H9 (cell line): ENCODE measurements at regions not wholly inside any gene's neighbourhood (a gene's known extent, or its start where the extent isn't known, plus 50 kb on each side); places are given as distances from the start of the nearest gene placed in this dataset.

Experiments used
- DNase-seq: peaks from one replicate; pipeline ENCODE4 v3.0.0-alpha.2; 2017
- H2AFZ ChIP-seq: one replicate; pipeline ENCODE4 v1.6.1; 2013; ENCODE audit warnings: mild to moderate bottlenecking, low read length, control low read depth, moderate library complexity
- H2AK5ac ChIP-seq: 2 replicates; pipeline ENCODE4 v1.6.1; 2013; ENCODE audit warnings: low read length, control low read depth, mixed read lengths; ENCODE audit not compliant: insufficient read length
- H2BK120ac ChIP-seq: one replicate; pipeline ENCODE4 v1.6.1; 2013; ENCODE audit warnings: low read depth, mild to moderate bottlenecking, low read length, control low read depth, inconsistent platforms; ENCODE audit not compliant: poor library complexity, severe bottlenecking
- H2BK12ac ChIP-seq: 2 replicates; pipeline ENCODE4 v1.6.1; 2013; ENCODE audit warnings: low read length, control low read depth, mixed read lengths, low read depth; ENCODE audit not compliant: insufficient read length
- H2BK15ac ChIP-seq: 2 replicates; pipeline ENCODE4 v1.6.1; 2013; ENCODE audit warnings: low read depth, low read length, control low read depth
- H2BK20ac ChIP-seq: one replicate; pipeline ENCODE4 v1.6.1; 2013; ENCODE audit warnings: low read depth, mild to moderate bottlenecking, low read length, control low read depth, inconsistent platforms; ENCODE audit not compliant: poor library complexity, severe bottlenecking
- H2BK5ac ChIP-seq: 2 replicates; pipeline ENCODE4 v1.6.1; 2013; ENCODE audit warnings: low read length, control low read depth, mixed read lengths; ENCODE audit not compliant: insufficient read length
- H3K14ac ChIP-seq: 2 replicates; pipeline ENCODE4 v1.6.1; 2013; ENCODE audit warnings: low read length, control low read depth; ENCODE audit not compliant: insufficient read depth
- H3K18ac ChIP-seq: 2 replicates; pipeline ENCODE4 v1.6.1; 2013; ENCODE audit warnings: low read depth, mild to moderate bottlenecking, mixed read lengths, low read length, control low read depth; ENCODE audit not compliant: insufficient read length
- H3K23ac ChIP-seq: 2 replicates; pipeline ENCODE4 v1.6.1; 2013; ENCODE audit warnings: low read length, control low read depth, mixed read lengths, low read depth; ENCODE audit not compliant: insufficient read length
- H3K23me2 ChIP-seq: 2 replicates; pipeline ENCODE4 v1.6.1; 2013; ENCODE audit warnings: low read depth, mild to moderate bottlenecking, mixed read lengths, low read length, control low read depth; ENCODE audit not compliant: insufficient read length, poor library complexity, severe bottlenecking
- H3K27ac ChIP-seq: 2 replicates; pipeline ENCODE4 v1.5.1; 2013; ENCODE audit warnings: low read length, control low read depth, mixed read lengths, low read depth; ENCODE audit not compliant: insufficient read length
- H3K27me3 ChIP-seq: 2 replicates; pipeline ENCODE4 v1.6.1; 2013; ENCODE audit warnings: low read length, control low read depth, inconsistent platforms; ENCODE audit not compliant: insufficient read depth
- H3K4ac ChIP-seq: 2 replicates; pipeline ENCODE4 v1.6.1; 2013; ENCODE audit warnings: low read depth, mild to moderate bottlenecking, control low read depth, inconsistent platforms, low read length, moderate library complexity
- H3K4me1 ChIP-seq: 2 replicates; pipeline ENCODE4 v1.6.1; 2013; ENCODE audit warnings: low read length, control low read depth, inconsistent platforms; ENCODE audit not compliant: insufficient read depth
- H3K4me2 ChIP-seq: 2 replicates; pipeline ENCODE4 v1.6.1; 2013; ENCODE audit warnings: low read length, control low read depth, mixed read lengths; ENCODE audit not compliant: insufficient read length, insufficient read depth
- H3K56ac ChIP-seq: 2 replicates; pipeline ENCODE4 v1.6.1; 2013; ENCODE audit warnings: low read depth, mild to moderate bottlenecking, mixed read lengths, low read length, control low read depth; ENCODE audit not compliant: insufficient read length
- H3K79me1 ChIP-seq: 2 replicates; pipeline ENCODE4 v1.6.1; 2013; ENCODE audit warnings: low read depth, mild to moderate bottlenecking, moderate library complexity, low read length, control low read depth, inconsistent platforms; ENCODE audit not compliant: insufficient read depth, poor library complexity, severe bottlenecking
- H3K79me2 ChIP-seq: 2 replicates; pipeline ENCODE4 v1.6.1; 2013; ENCODE audit warnings: low read length, control low read depth, inconsistent platforms; ENCODE audit not compliant: insufficient read depth
- H3K9ac ChIP-seq: 2 replicates; pipeline ENCODE4 v1.6.1; 2013; ENCODE audit warnings: low read length, control low read depth, mixed read lengths; ENCODE audit not compliant: insufficient read length; ENCODE audit errors: extremely low read depth
- H3K9me3 ChIP-seq: one replicate; pipeline ENCODE4 v1.6.1; 2013; ENCODE audit warnings: low read depth, low read length, inconsistent platforms; ENCODE audit not compliant: control insufficient read depth
- H3T11ph ChIP-seq: one replicate; pipeline ENCODE4 v1.6.1; 2013; ENCODE audit warnings: mild to moderate bottlenecking, low read length, control low read depth, inconsistent platforms
- H4K20me1 ChIP-seq: one replicate; pipeline ENCODE4 v1.6.1; 2013; ENCODE audit not compliant: control insufficient read depth, insufficient read length, insufficient read depth
- H4K5ac ChIP-seq: 2 replicates; pipeline ENCODE4 v1.6.1; 2013; ENCODE audit warnings: low read depth, mild to moderate bottlenecking, mixed read lengths, low read length, control low read depth; ENCODE audit not compliant: insufficient read length
- H4K8ac ChIP-seq: replicated peaks from 2 replicates; pipeline ENCODE4 v1.6.1; 2013; ENCODE audit warnings: low read length, control low read depth, mixed read lengths, low read depth; ENCODE audit not compliant: insufficient read length
- H4K91ac ChIP-seq: 2 replicates; pipeline ENCODE4 v1.6.1; 2013; ENCODE audit warnings: low read depth, mild to moderate bottlenecking, moderate library complexity, mixed read lengths, low read length, control low read depth; ENCODE audit not compliant: insufficient read length
- H3K27ac Mint-ChIP-seq, 3 experiments: 2 replicates in 2 of 3; 3 replicates in 1 of 3; pipeline ENCODE4 v1.8.0; 2020 to 2021; ENCODE audit warnings: mixed read lengths in 3 of 3, mild to moderate bottlenecking in 1 of 3, moderate library complexity in 1 of 3
- H3K27me3 Mint-ChIP-seq: 2 replicates; pipeline ENCODE4 v1.8.0; 2021; ENCODE audit warnings: low read depth, mild to moderate bottlenecking, moderate library complexity, mixed read lengths
- H3K36me3 Mint-ChIP-seq, 3 experiments: 2 replicates in 2 of 3; 3 replicates in 1 of 3; pipeline ENCODE4 v1.8.0; 2020 to 2021; ENCODE audit warnings: low read depth in 3 of 3, mixed read lengths in 3 of 3; ENCODE audit not compliant: insufficient read depth in 1 of 3
- H3K4me1 Mint-ChIP-seq, 2 experiments: 2 replicates each; pipeline ENCODE4 v1.8.0; 2020; ENCODE audit warnings: mixed read lengths in 2 of 2
- H3K4me3 Mint-ChIP-seq, 2 experiments: 2 replicates in 1 of 2; 3 replicates in 1 of 2; pipeline ENCODE4 v1.8.0; 2020 to 2021; ENCODE audit warnings: mild to moderate bottlenecking in 2 of 2, mixed read lengths in 2 of 2, moderate library complexity in 1 of 2
- H3K9me3 Mint-ChIP-seq, 2 experiments: 2 replicates in 1 of 2; 3 replicates in 1 of 2; pipeline ENCODE4 v1.8.0; 2020; ENCODE audit warnings: mild to moderate bottlenecking in 2 of 2, mixed read lengths in 2 of 2, moderate library complexity in 1 of 2
- CTCF ChIP-seq: fragments of 200-600 bp; sonication (generic); conservative IDR thresholded peaks from 3 replicates; pipeline ENCODE4 v1.8.0; 2021; ENCODE audit warnings: antibody characterized with exemption, mild to moderate bottlenecking
- WGBS: extraction: QIAGEN DNeasy Blood & Tissue Kit; methylation state at CpG from one replicate; pipeline ENCODE4 v1.1.7; 2013; ENCODE audit warnings: missing lambda C conversion rate, low lambda C conversion rate, mixed read lengths; ENCODE audit not compliant: insufficient read length; ENCODE audit errors: extremely low coverage; 5-methylcytosine and 5-hydroxymethylcytosine counted together

GRCh38 chr14:99050309-99050708, 221.7 kb downstream of the BCL11B start:
- Histone ChIP-seq H3K79me1 (no peaks in the 10 kb centered on the region), H2BK5ac (no peak overlapping the region), H4K8ac (no peak overlapping the region), H3K18ac (no peak overlapping the region), H2BK20ac (no peak overlapping the region), H4K5ac (no peak overlapping the region), H3K4me2 (no peak overlapping the region), H4K91ac (no peak overlapping the region), H3K79me2 (no peaks in the 10 kb centered on the region), H3K14ac (no peak overlapping the region), H3K27me3 (no peaks in the 10 kb centered on the region), H3K56ac (no peak overlapping the region), H3K4ac (no peak overlapping the region), H3K27ac (no peak overlapping the region), H4K20me1 (no peaks in the 10 kb centered on the region), H3K23me2 (no peaks in the 10 kb centered on the region), H3K4me1 (no peaks in the 10 kb centered on the region), H2AK5ac (no peak overlapping the region), H2AFZ (no peak overlapping the region), H3K9ac (no peak overlapping the region), H3K23ac (no peak overlapping the region), H2BK120ac (no peak overlapping the region), H2BK12ac (no peak overlapping the region), H3T11ph (no peak overlapping the region), H2BK15ac (no peak overlapping the region), H3K9me3 (no peaks in the 10 kb centered on the region)
- Mint-ChIP-seq H3K27me3 (no peaks in the 10 kb centered on the region; the same call in 1 of the 2 replicates), H3K4me1 (peaks cover 2 to 8% of the 10 kb centered on the region in 2 experiments; a peak in 2 of 4 replicates), H3K4me3 (no peak overlapping the region), H3K9me3 (peaks cover 10 to 11% of the 10 kb centered on the region in 2 experiments), H3K27ac (no peak overlapping the region), H3K36me3 (peaks cover 0 to 4% (median 2%) of the 10 kb centered on the region in 3 experiments; a peak in 4 of 7 replicates)
- TF ChIP-seq CTCF = no peak
- no CpG with 5 or more reads among the region's 1 CpG for WGBS
- no peak for DNase-seq
